GM19099 (cell line): ENCODE measurements at regions not wholly inside any gene's neighbourhood (a gene's known extent, or its start where the extent isn't known, plus 50 kb on each side); places are given as distances from the start of the nearest gene placed in this dataset.

ENCODE experiments used
- POLR2A ChIP-seq: IDR thresholded peaks from 3 replicates; pipeline ENCODE4 v1.6.1; 2011; ENCODE audit warnings: low read depth; ENCODE audit not compliant: insufficient read length; ENCODE audit errors: extremely low read depth

GRCh38 chr2:129074298-129074920 is 755.7 kb upstream of the HS6ST1 start:
- TF ChIP-seq POLR2A: no peak

GRCh38 chr2:129078548-129078947 is 759.9 kb upstream of the HS6ST1 start:
- TF ChIP-seq POLR2A: no peak

DNA sequence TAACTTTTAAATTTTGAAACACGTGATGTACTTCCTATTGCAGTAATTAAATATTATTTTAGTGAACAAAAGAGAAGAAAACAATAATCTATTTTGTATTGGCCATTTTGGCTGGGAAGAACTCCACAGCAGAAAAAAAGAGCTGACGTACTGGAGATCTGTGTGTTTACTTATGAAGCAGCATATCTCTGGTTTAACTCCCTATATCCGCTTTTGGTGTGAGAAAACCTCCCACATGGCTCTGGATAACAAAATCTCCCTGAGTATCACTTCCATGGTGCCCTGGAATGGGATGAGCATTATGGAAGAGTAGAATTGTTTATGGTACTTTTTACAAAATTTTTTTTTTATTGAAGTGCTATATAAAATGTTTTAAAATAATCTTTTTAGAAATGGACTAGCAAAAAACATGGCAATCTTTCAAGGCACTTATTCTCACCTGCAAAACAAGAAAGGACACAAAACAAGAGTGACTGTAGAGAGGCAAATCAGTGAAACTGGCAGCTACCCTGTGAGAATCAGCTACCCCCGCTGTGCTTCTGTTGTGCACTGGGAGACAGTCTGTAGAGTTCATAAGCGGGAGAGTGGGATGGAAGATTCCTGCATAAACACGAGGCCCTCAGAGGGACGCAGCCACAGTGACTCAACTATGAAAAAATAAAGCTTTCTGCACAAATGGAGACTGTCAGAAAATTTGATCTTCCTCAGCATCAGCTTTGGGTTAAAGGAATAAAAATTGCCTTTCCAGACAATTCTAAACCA is 762.2 kb upstream of the HS6ST1 start:
- TF ChIP-seq POLR2A: no peak

DNA sequence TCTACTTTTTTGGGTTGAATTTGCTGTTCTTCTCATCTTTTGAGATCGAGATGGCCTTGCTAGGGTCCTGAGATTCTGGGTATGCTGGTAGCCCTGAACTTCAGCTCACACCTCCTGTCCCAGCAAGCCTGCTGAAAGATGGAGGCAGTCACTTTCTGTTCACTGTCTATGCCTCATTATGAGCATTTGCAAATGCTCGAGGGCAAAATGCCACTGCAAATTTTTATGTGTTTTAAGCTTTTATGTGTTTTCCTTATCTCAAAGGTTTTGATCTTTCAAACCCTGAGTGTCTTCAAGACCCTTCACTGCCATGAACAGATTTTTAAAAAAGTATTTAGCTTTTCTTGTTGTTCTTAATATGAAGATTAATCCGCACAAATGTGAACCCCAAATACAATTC is 766.7 kb upstream of the HS6ST1 start:
- TF ChIP-seq POLR2A: no peak

DNA sequence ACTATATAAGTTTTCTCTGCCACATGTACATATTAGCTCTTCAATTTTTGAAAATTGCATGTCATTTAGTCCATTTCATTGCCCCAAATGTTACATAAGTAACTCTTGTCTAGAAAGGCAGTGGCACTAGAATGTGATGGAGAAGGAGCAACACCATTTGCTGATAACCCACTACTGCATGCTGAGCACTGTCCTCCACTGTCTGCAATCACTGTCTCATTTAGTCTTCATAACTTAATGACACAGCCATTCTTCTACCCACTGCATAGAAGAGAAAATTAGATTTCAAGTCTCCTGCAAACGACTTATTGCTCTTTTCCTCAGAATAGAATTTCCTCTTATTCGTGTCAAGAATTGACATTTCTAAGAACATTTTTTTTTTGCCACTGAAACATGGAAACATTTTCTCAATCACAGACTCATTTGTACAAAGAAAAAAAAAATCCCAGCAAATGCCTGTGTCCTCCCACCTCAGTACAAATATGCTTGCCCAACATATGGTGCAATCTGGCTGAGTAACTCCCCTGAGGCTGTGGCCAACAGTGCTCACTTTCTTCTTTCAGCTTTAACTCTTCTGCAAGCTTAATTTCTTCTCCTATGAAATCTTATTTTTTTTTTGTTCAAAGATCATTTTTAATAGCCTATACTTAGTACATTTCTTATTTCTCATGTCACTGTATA is 768.6 kb upstream of the HS6ST1 start:
- TF ChIP-seq POLR2A: no peak

DNA sequence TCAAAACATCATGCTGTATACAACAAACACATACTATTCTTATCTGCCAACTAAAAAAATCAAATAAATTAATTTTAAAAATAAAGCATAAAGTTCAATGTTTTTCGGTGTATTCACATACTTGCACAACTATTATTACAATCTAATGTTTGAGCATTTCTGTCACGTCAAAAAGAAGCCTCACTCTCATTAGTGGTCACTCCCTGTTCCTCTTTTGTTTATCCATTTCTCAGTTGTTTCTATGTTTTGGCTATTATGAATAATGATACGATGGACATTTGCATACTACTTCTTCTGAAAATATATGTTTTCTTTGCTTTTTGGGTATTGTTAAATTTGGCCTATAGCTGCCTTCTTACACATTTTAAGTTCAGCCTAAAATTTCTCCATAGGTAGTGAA is 773.0 kb upstream of the HS6ST1 start:
- TF ChIP-seq POLR2A: no peak

DNA sequence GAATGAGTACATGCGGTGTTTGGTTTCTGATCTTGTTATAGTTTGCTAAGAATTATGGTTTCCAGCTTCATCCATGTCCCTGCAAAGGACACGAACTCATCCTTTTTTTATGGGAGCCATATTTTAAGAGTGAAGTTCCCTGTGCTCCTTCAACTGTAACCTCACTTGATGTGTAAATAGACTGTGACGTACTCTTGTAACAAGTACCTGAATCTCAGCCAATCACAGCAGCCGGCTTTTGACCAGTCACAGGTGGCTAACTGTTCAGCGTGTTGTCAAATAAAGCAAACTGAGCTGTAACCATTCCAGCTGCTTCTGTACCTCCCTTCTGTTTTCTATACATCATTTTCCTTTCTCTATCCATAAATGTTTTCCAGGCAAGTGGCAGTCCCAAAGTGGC is 774.3 kb upstream of the HS6ST1 start:
- TF ChIP-seq POLR2A: no peak

DNA sequence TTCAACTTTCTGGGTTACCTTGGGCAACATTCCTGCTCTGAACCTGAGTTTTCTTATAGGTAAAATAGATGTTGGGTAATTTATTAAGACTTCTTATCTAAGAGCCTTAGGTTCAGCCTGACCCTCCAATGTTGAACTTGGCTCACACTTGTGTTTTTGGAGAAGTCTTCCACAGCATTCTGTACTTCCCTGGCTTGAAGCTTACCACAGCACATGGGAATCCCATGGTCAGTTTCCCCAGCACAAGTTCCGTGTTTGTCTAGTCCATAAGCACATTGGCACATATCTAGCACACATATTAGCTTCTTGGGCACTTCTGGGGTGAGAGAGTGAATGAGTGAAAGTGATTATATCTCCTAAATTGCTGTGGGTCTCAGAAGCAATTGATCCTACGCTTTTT is 782.5 kb upstream of the HS6ST1 start:
- no peak for TF ChIP-seq POLR2A

DNA sequence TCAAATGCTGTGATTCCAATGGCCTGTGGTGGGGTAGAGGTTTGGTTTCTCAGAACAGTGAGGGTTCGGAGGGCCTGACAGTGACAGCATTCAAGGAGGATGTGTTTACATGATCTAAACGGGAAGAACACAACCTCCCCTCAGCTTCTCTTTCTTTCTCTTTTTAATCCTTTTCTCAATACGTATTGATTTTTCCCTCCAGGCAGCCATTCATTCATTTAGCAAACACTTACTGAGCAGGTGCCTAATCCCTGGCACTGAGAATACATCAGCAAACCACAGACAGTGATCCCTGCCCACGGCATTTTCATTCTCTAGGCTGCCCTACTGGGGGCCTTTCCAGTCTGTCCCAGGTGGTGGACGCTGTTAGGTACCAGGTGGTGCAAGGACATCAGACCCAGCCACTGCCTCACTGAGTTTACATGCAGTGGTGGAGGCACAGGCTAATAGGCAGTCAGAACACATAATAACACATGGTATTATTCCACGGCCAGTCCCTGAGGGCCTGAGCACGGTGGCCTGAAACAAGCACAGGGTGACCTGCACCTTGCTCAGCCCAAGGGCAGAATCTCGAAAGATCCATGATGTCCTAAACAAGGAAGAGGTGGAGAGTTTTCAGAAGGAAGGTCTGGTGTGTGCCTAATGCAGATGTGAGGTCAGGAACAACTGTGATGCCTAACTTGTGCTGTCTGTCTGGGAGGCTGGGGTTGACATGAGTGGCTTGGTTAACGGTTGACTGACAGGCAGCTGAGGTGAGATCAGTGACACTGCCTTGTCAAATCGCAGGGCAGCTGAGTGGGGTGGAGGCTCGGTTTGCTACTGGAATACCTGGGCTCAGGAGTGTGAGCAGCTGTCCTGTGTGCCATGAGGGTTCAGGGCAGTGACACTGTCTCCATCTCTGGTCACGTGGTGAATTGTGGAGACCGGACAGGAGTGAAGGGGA is 785.5 kb upstream of the HS6ST1 start:
- no peak for TF ChIP-seq POLR2A

GRCh38 chr2:129112181-129112580 is 793.5 kb upstream of the HS6ST1 start:
- no peak for TF ChIP-seq POLR2A

- no peak for TF ChIP-seq POLR2A
Observed at GRCh38 chr2:129113776-129114175, 795.1 kb upstream of the HS6ST1 start.

GRCh38 chr2:129117434-129117833 is 798.8 kb upstream of the HS6ST1 start:
- no peak for TF ChIP-seq POLR2A

DNA sequence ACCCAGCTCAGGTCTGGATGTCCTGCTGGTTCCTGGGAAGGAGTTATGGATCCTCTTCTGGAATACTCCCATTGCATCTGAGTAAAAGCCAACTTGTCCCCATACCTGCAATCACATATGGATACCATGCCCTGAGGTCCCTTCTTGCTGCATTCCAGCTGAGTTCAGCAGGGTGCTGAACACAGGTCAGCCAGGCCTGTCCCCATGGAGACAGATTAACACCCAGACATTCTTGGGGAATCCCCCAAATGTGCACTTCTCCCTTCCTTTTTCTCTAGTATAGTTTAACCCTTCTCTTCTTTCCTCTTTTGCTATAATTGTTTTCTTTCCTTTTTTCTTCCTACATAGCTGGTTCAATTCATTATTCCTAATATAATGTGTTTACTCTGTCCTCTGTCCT is 799.6 kb upstream of the HS6ST1 start:
- TF ChIP-seq POLR2A: no peak

DNA sequence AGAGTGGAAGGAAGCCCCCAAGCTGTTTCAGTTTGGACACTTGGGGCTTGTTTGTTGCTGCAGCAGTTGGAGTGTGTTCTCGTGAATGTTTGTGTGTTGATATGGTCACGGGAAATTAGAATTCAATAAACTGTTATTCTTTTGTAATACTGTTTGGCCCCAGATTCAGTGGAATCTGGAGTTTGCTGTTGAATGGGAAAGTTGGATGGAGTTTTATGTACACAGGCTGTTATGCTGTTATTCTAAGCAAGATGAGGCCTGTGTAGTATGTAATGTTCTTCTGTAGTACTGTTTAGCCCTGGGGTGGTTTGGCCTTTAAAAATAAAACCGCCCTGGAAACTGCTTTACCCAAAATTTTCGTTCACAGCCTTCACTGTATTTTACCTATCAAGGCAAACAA is 810.4 kb upstream of the HS6ST1 start:
- TF ChIP-seq POLR2A: no peak
